ENCODE measurements at regions not wholly inside any gene's neighbourhood (a gene's known extent, or its start where the extent isn't known, plus 50 kb on each side); places are given as distances from the start of the nearest gene placed in this dataset.
A peak's percentile ranks its signal among the peaks of the same experiment; 100 is the strongest.

- no peak for DNase-seq
Observed at GRCh38 chr6:1037430-1038202, 274.3 kb upstream of the FOXQ1 start.

GRCh38 chr6:1035401-1035800, 276.5 kb upstream of the FOXQ1 start:
- DNase-seq: peak in 4 of 56 donors; percentile 4 to 22 (median 6)

GRCh38 chr6:1031720-1032119, 280.2 kb upstream of the FOXQ1 start:
- no peak for DNase-seq

GRCh38 chr6:1029141-1029540, 282.8 kb upstream of the FOXQ1 start:
- no peak for DNase-seq

GRCh38 chr6:1028723-1029122, 283.2 kb upstream of the FOXQ1 start:
- no peak for DNase-seq

GRCh38 chr6:1027795-1028569, 283.9 kb upstream of the FOXQ1 start:
- no peak for DNase-seq

GRCh38 chr6:1027109-1027794, 284.6 kb upstream of the FOXQ1 start:
- DNase-seq: no peak

- no peak for DNase-seq
Observed at GRCh38 chr6:1025821-1026220, 286.1 kb upstream of the FOXQ1 start.

DNA sequence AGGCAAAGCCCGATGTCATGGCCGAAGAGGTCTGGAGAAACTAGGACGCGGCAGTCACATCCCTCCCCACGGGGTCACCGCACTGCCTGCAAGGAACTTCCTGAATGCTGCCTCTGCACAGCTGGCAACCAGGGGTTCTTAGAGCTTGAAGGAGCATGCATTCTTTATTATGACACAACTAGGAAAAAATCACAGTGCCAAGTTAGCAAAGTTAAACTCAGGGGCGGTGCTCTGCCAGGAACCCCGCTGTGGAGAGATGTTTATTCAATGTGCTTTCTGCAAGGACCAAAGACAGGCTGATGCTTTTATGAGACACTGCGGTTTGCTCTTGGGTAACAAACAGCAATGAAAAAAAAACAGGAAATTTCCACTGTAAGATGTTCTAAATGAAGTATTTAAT, 287.3 kb upstream of the FOXQ1 start:
- no peak for DNase-seq

DNA sequence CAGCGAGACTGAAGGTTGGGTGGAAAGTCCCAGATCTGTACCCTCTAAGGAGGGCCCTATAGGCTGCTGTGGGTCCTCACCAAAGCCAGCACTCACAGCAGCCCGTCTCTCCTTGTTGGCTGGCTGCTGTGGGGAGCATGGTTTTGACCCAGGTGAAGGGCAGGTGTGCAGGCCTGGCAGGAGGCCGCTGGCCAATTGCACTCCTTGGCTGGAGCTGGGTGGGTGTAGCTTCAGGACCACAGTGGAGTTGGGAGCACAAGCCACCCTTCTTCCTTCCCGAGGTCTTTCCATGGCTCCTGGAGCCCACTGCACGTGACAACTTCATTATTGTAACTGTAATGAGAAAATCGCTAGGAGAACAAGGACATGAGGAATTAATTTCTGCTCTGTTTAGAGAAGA, 287.7 kb upstream of the FOXQ1 start:
- DNase-seq: no peak

DNA sequence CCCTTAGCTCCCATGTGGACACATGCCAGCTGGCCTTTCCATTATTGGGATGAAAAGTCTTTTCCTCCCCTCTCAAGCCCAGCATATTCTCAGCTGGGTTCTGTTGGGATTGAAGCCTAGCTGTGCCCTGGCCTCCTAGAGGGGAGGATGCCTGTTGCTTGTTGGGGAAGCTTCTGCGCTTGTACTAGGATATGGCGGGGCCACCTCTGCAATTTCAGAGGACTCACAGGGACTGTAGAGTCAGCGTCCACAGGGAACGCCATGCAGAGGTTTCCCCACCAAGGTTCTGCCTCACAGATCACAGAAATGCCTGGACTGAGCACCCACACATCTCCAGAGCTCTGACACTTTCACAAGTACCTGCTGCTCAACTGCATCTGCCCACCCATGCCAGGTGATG, 288.7 kb upstream of the FOXQ1 start:
- no peak for DNase-seq

- DNase-seq: no peak
Observed at GRCh38 chr6:1022719-1023118, 289.2 kb upstream of the FOXQ1 start.

DNA sequence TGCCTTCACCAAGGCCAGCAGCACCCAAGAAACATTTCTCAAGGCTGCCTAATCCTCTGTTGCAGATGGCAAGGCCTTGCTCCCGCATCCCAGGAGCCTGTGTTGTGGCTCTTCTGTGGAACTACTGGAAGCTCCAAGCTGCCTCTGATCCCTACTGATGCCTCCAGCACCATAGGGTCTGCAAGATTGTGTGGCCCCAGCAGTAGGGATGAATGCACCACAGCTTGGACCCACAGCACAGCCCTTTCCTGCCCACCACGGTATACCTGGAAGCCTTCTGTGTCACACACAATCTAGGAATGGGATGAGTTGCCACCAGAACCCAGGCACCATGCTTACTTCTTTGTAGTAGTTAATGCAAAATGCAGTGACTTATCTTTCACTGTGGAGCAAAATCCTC, 291.1 kb upstream of the FOXQ1 start:
- DNase-seq: no peak

- no peak for DNase-seq
Observed at GRCh38 chr6:1020133-1020532, 291.8 kb upstream of the FOXQ1 start.

- no peak for DNase-seq
Observed at GRCh38 chr6:1018041-1018440, 293.9 kb upstream of the FOXQ1 start.

DNA sequence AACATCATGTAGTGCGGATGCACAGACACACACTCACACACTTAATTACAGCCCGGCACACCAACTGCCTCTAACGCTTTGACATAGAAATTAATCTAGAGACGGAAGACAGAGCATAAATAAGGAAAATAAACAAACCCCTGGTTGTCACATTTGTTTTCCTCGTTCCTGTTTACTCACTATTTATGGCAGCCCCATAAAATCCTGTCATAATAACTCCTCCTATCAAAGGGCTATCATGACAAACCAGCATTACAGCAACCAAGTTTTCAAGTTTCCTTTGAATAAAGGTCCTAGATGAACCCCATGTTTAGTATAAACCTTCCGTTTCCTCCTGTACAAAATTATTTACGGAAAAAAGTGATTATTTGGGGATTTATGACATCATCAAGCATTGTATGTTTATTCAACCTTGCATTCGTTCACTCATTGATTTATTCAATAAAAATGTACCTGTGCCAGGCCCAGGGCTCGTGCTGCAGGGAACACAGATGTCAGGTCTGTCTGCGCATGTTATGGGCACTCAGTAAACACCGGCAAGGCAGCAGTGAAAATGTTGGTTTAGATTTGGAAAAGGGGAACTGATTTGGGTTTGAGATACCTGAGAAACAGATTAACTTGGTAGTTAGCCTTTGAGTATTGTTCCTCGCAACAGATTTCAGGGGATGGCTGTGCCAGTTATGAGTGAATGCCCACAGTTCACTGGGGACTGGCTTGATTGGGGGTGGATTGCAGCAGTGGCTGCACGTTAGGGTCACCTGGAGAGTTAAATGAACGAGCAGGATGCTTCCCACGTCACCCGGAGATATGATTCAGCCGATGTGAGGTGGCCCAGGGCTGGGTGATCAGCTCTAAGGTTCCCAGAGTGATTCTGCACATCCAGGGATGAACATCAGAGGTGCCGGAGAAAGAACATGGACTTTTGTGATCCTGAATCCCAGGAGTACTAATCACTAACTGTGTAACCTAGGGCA, 295.3 kb upstream of the FOXQ1 start:
- DNase-seq: no peak

- DNase-seq: no peak
Observed at GRCh38 chr6:1015825-1016224, 296.1 kb upstream of the FOXQ1 start.

DNA sequence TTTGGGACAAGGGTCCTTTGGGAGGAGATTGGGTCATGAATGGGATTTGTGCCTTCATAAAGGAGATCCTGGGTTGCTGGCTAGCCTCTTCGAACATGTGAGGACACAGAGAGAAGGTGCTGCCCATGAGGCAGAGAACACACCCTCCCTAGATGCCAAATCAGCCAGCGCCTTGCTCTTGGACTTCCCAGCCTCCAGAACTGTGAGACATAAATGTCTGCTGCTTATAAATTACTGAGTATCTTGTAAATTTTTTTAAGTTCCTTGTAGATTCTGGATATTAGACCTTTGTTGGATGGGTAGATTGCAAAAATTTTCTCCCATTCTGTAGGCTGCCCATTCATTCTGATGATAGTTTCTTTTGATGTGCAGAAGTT, 297.5 kb upstream of the FOXQ1 start:
- DNase-seq: no peak

- no peak for DNase-seq
Observed at GRCh38 chr6:1013656-1014430, 298.1 kb upstream of the FOXQ1 start.

- no peak for DNase-seq
Observed at GRCh38 chr6:1009103-1009502, 302.8 kb upstream of the FOXQ1 start.
